ENCODE measurements at regions not wholly inside any gene's neighbourhood (a gene's known extent, or its start where the extent isn't known, plus 50 kb on each side); places are given as distances from the start of the nearest gene placed in this dataset.

DNA sequence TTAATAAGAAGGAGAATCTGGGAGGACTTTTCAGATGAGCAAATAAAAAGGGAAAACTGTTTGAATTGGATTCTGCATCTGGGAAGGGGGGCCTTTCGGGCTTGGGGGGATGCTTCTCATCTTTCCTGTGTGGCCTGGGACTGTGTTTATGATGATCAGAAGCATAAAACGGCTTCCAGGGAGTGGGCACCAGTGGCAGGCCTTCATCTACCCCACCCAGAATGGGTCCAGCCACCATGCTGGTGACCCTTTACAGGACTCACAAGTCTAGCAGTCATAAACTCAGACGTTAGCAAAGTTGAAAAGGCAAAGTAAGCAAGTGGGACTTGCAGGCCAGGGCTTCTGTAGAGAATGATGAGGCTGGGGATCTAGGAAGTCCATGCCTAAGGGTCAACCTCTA lies 198.3 kb upstream of the ZMIZ1 start:
- no peak for DNase-seq

DNA sequence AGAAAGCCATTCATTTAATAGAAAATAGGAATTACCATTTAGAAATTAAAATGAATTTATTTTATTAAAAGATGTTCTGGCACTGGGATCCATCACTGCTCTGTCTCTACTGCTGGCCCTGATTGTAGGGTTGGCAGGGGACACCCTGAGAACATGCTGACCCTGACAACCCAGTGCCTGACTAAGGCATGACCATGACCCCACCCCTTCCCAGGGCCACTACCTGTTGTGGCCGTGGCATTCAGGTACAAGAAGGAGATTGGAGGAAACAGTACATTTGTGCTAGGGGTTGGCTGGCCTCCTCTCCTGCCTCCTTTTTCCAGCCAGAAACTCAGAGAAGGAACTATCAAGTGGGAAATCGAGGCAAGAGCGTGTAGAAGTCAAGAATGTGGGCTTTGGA lies 197.0 kb upstream of the ZMIZ1 start:
- no peak for DNase-seq

DNA sequence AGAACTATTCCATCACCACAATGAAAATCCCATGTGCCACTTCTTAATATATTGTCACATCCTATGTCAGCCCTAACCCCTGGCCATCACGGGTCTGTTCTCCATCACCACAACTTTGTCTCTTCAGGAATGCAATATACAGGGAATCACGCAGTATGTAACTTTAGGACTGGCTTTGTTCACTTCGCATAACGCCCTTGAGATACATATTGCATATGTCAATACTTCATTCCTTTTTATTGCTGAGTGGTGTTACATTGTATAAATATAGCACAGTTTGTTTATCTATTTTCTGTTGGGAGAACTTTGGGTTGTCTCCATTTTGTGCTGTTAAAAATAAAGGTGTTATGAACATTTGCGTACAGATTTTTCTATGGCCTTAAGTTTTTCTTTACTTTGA lies 195.4 kb upstream of the ZMIZ1 start:
- no peak for DNase-seq

DNA sequence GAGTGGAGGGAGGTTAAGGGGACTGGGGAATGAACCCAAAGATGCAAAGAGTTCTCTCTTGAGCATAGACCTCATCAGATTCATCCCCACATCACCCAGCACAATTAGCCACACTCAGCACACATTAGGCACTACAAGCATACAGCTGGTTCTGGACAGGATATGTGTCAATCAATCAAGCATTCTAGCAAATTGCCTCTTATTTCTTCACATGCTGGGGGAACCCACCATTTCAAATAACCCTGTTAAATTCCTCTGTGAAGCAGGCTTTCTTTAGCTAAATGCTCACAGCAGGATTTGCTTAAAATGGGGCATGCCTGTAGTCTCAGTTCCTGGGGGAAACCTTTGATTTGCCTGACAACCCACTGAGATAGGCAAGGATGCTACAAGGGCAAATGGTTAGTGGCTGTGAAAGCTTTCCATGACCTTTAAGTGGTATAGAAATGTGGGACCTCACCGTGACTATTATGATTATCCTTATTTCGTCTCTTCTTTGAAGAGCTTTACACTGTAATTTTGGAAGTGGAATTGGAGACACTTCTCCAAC lies 193.4 kb upstream of the ZMIZ1 start:
- no peak for DNase-seq

DNA sequence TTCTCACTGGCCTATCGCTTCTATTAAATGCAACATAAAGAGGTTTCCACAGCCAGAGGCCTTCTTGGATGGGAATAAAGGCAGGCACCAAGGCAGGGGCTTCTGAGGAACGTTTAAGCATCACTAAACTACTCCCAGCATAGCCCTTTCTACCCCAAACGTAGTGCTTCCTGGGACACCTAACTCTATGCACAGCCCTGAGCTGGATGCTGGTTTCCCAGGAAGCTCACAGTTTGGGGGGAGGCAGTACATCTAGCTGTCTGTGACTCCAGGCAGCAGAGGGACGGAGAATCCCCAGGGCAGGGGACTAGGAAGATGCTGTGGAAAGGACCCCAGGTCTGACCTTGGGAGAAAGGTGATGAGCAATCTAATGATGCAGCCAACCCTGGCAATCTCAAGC lies 192.8 kb upstream of the ZMIZ1 start:
- DNase-seq = no peak

DNA sequence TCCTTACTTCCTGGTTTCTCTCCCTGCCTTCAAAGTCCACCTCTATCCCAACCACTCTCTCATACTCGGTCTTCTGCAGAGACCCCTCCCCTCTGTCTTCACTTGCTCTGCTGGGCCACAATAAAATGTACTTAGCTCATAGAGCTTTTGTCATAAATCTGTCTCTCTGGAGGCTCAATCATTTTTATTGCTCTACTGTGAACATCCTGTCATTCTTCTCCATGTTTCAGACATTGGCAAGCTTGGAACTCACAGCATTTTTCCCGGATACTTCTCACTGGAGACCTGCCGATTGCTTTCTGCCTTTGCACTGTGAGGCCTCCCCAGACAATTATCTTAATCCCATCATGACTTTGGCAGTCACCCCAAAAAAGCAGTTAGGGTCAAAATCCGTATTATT lies 192.3 kb upstream of the ZMIZ1 start:
- no peak for DNase-seq

DNA sequence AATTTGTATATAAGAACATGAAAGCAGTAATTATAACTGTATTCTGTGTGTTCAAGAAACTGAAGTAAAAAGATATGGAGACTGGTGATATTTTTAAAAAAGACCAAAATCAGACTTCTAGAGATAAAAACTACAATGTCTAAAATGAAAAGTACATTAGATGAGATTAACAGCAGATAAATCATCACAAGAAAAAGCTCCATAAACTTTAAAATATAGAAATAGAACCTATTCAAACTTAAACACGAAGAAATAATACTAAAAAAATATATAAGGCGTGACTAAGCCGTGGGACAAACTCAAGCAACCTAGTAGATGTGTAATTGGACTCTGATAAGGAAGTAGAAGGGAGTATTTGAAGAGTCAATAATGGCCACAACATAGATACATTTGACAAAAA lies 189.1 kb upstream of the ZMIZ1 start:
- DNase-seq = no peak

DNA sequence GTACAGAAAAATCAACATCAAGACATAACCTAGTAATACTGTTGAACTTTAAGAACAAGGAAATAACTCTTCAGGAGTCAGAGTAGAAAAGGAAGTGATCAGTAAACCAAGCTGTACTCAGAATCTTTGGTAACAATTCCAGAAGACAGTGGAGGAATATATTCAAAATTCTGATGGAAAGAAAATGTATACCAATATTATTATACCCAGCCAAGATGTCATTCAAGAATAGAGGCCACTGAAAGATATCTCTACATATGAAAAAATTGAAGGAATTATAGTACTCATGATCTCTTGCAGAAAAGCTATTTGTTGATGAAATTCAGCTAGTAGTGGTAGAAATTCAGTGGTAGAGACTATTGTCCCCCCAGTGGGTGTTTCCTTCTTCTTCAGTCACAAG lies 182.6 kb upstream of the ZMIZ1 start:
- no peak for DNase-seq

DNA sequence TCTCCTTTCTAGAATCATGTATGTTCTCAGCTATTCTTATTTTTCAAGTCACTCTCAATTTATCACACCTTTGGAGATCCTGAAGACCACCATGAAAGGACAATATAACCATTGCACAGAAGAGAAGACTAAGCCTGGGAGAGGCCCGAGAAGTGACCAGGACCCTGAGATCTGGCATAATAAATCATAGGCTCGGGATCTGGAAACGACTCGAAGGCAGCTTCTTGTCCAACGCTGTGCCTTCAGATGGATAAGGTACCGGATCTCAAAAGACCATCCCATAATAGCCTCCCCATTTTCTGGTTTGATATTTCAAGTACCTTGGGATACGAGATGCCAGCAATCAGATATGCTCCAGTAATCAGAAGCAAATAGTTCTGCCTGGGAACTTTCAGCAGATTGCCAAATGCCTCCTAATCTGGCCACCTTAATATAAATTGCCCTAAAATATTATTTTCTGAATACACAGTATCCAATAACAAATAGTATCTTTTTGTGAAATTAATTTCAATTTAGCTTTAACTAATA lies 179.2 kb upstream of the ZMIZ1 start:
- DNase-seq = no peak

DNA sequence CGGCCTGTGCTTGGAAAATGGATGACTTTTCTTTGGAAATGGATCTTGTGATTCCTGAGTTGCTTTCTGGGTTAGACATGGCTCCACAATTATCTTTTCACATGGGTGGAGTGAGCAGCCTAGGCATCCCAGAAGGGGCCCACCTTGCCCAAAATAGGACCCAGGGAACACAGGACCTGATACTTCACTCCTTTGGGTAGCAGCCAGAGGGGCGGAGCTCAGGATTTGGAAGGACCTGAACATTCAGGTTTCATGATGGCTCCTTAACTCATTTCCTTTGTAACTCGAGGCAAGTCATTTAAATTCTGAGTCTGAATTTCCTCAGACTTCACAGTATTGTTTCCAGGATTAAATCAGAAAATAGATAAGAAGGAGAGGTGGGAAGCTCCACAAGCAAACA lies 178.3 kb upstream of the ZMIZ1 start:
- no peak for DNase-seq

DNA sequence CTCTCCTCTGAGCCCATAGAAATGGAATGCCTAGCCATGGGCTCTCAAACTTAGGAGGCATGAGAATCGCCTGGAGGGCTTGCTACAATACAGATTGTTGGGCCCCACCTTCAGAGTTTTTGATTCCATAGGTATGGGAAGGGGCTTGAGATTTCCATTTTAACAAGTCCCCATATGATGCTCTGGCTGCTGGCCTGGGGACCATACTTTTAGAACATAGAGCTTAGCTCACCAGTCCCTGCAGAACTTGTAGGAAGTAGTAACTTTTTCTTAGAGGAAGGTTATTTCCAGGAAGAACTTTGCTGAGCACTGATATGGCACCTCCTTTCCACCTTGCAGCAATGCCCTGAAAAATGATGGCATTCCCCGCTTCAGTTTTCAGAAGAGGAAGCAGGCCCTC lies 177.0 kb upstream of the ZMIZ1 start:
- no peak for DNase-seq

DNA sequence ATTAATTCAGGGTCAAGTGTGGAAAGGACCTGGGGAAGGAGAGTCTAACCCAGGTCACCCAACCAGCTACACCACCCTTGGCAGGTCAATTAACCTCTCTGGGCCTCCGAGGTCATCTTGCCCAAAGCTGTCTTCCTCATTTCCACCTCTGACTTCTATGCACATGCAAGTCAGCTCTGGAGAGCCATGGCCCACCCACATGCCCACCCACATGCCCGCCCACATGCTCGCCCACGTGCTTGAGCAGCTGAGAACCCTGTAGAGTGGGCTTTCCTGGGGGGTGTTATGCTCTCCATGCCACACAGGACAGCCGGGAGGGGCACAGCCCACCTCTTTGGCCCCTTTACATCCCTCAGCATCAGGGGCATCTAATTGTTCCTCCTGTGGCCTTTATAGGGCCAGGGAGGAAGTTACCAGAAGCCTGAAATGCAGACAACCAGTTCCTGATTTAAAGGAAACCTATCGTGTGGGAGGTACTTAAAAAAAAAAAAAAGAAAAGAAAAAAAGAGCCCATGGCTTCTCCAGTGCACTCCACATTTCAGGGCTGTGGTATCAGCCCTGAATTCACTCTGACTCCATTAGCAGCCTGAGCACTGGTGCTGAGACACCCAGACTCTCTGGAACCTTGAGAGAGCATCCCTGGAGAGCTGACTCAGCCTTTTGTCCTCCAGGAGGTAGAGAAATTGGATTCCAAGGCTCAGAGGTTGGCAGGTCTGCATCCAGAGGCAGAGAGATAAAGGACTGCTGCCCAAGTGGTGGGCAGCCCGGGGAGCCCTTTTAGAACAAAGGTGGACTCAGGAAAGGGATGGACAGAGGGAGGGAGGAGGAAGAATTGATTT lies 176.2 kb upstream of the ZMIZ1 start:
- no peak for DNase-seq

DNA sequence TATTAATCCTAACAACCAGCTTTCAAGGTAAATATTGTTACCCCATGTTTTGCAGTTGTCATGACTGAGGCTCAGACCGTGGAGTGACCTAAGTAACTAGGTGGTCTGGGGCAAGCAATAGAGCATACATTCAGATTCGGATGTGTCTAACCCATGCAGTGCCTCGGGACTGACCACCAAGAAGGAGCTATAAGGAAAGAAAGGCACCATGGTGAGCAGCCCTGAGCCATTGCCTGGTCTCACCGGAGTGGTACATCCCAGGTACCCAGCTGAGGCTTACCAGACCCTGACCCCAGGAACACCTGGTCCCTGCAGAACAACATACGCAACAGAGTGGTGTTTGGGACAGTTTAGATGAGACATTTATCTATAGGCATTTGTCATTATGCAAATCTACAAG lies 175.5 kb upstream of the ZMIZ1 start:
- no peak for DNase-seq

DNA sequence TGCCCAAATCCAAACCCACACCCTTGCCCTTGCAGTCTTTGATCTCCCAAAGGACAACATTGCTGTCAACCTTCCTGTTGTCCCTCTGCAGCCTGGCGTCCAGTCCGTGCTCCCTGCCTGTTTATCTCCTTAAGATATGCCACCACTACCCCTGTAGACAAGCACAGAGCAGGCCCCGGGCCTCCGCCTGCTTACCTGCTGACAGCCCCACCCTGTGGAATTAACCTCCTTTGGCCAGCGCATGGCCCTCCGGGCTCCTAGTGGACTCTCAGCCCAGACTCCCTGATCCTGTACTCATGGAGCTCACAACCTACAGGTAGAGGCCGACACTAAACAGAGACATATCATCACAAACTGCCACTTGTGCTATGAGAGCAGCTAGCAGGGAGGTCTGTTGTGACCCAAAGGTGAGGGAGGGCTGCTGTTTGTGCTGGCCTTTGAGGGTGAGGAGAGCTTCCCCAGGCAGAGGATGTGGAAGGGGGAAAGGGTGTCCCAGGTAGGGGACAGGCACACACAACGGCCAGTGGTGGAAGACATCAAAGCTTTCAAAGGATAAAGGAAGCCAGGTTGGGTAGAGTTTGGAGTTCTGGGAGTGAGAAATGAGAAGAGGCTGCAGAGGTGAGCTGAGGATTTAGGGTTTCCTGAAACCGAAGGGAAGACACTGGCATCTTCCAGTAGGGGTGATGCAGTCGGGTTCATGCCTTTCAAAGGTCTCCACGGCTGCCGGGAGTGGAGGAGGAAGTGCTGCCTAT lies 174.5 kb upstream of the ZMIZ1 start:
- DNase-seq = no peak

DNA sequence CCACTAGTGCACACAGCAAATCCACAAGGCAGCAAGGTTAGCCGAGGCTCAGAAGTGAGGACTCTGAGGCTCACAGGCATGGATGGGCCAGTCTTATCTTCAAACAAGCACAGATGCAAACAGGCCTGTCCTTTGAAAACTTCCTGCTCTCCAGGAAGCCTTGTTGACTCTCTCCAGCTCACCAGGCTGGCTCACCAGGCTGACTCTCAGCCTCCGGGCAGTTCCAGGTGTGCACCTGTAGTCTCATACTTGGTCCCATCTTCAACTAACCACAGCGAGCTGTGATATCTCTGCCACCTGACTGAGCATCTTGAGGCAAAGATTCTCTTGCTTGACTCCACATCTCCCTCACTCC lies 173.9 kb upstream of the ZMIZ1 start:
- no peak for DNase-seq

DNA sequence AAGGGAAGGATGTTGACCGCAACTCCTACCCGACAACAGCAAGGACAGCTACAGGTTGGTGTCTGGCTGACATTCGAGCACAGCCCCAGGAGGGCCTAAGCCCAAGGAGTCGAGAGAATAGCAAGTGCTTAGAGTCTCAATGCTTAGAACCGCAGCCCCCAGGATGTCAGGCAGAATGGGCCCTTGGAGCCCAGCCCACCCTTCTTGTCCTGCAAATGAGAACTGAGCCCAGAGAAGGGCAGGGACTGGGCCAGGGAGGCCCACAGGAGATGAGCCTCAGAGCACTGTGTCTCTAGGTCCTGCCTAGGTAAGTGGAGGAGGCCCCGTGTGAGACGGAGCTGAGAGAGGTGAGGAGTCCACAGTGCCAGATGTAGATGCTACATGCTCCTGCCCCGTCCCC lies 173.3 kb upstream of the ZMIZ1 start:
- DNase-seq = no peak

DNA sequence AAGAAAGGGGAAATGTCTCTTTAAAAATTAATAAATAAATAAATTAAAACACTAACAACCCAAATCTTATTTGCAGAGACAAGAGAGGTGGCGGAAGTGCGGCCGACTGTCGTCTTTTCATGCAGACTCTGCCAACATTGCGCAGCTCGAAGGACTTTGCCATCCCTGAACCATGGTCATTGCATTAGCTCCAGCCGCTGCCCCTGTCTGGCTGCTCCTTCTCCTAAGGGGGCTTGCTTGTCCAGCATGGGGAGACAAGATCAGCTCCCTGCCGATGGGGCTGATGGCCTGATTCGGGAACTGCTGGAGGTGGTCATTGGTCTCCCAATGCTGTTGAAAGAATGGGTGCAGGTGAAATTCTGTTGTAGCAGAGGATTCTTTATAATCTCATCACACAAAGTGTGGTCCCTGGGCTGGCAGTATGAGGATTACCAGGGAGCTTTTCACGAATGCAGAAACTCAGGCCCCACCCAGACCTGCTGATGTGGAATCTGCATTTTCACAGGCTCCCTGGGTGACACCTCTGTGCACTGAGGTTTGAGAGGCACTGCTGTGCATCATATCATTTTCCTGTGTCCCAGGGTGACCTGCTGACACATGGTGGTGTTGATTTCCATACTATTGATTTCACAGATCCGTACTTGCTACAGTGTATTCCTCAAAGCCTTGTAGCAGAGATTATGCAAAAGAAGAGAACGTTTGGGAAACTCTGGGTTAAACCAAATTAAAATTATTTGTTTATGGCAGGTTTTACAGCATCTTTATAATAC lies 172.4 kb upstream of the ZMIZ1 start:
- no peak for DNase-seq

DNA sequence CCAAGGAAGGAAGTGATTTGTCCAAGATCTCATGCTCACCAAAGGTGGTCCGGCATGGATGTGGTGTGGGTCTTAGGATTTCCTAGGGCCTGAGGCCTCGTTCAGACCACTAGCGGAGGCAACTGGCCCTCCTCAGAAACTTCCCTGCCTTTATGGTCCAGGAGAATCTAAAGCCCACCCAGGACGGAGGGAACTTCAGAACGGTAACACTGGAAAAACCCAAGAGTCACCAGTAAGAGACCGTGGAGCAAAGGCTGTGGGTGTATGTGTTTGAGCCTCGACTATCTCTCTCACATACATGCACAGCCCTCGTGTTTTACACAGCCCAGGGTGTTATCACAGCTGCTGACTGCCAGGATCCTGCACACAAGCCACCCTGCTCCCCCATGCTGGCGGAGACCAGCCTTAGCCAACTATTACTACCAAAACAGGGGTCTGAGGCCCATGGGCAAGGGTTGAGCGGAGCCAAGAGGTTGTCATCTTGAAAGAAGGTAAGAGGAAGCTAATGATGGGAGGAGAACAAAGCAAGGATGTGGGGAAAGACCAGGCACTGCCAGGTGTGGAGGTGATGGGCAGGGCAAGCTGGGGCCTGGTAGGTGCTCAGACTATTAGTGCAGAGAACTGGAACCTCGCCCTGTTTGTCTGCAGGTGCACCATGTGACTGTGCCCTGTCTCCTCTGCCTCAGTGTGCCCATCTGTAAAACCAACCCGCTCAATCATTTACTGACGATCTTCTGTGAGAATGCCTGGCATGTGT lies 170.2 kb upstream of the ZMIZ1 start:
- DNase-seq = no peak

DNA sequence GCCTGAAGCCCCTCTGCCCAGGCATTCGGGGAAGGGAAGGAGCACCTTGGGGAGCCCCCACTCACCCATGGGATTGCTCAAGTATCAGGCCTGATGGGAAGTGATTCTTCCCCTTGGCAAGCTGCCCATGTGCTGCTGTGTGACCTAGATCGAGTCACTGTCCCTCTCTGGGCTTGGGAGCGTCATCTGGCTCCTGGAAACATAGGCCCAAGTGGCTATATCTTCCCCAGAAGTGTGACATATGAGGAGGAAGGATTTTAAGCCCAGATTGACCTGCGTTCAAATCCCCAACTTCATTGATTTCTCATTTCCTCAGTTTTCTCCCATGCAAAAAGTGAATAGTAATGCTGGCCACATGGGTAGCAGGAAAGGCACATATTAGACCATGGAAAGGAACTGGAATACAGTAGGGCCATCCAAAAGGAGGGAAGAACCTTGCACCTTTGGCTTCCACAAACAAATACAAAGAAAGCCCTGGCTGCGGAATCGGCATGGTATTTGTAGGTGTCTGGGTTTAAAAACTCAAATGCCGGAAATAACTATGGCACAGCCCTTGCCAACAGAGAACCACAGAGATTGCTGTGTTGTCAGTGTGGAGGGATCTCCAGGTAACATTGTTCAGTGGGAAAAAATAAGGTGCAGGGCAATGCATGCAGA lies 169.5 kb upstream of the ZMIZ1 start:
- DNase-seq = no peak

DNA sequence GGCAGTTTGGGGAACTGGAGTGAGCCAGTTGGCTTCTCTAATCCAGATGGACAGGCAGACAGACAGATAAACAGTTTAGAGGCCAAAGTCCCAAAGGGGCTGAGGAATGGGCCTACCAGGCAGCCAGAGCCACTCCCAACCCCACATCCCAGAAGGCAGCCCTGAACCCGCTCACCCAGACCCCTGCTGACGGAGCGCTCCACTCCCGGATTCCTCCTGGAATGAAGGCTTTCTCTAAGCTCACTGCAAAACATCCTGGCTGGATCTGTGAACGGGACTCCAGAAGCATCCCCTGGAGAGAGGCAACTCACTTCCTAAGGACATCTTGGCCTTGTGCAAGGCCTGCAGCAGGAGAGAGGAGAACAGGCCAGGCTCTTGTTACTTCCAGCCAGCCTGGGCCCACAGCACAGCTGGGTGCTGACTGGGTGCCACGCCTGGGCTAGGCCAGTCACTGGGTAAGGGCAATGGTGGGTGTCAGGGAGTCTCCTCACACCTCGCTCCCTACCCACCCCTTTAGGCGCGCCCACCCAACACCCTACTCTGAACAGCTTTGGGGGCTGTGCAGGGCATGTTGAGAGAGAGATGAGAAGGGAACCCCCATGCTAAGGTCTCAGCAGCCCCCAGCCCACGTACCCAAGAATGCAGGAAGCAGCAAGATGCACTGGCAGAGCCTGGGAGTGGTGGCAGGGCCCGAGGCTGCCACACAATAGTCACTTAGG lies 168.6 kb upstream of the ZMIZ1 start:
- no peak for DNase-seq

DNA sequence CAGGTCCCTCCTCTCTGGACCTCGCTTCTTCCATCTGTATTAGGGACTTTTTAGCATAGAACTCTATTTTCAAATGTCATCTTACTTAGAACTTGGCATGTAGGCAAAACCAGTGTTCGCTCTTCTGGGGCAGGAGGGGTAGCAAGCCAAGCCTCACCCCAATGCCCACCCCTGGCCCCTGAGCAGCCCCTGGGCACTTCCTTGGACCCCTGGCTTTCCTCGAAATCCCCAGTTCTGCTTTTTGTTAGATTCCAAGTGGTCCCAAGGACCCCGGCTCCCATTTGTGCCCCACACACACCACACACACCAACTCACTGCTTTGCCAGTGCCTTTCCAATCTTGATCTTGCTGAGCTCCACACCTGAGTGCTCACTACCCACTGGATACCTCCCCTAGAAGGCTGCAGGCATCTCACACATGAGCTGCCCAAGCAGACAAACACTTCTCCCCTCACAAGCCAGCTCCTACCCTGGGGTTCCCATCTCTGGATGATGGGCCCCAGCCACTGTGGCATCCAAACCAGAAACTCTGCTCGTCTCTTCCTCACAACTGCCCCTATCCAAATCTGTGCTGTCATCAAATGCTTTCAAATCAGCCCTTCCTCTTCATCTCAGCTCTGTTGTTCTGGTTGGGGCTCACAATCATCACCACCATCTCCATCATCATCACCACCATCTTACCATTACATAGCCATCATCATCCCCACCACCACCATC lies 167.9 kb upstream of the ZMIZ1 start:
- no peak for DNase-seq

All from NCI-H774 (cell line).